Prostate gland (tissue), 2 donors: ENCODE measurements at regions not wholly inside any gene's neighbourhood (a gene's known extent, or its start where the extent isn't known, plus 50 kb on each side); places are given as distances from the start of the nearest gene placed in this dataset.

ENCODE experiments used
- DNase-seq: peaks from one replicate; pipeline ENCODE4 v3.0.0-alpha.2; 2019; ENCODE audit warnings: low spot score
- H3K27ac ChIP-seq, 2 donors: fragments of 200-600 bp; sonication (generic); 2 replicates each; pipeline ENCODE4 v1.5.1; 2017 to 2019
- H3K27me3 ChIP-seq: fragments of 200-600 bp; sonication (generic); replicated peaks from 2 replicates; pipeline ENCODE4 v1.5.1; 2019; ENCODE audit not compliant: insufficient read depth
- H3K36me3 ChIP-seq, 2 donors: fragments of 200-600 bp; sonication (generic); 1 replicate in 1 of 2; 2 replicates in 1 of 2; pipeline versions ENCODE4 v1.5.1 to v1.8.1; 2017 to 2019
- H3K4me1 ChIP-seq: fragments of 200-600 bp; sonication (generic); replicated peaks from 2 replicates; pipeline ENCODE4 v1.5.1; 2019
- H3K4me3 ChIP-seq, 2 donors: fragments of 200-600 bp; sonication (generic); 2 replicates each; pipeline ENCODE4 v1.5.1; 2017 to 2019
- H3K9me3 ChIP-seq: fragments of 200-600 bp; sonication (generic); 2 replicates; pipeline ENCODE4 v1.5.1; 2017
- POLR2A ChIP-seq: fragments of 450-650 bp; IDR thresholded peaks from one replicate; pipeline ENCODE4 v1.6.1; 2016; ENCODE audit warnings: antibody characterized with exemption, mild to moderate bottlenecking
- POLR2AphosphoS5 ChIP-seq: sonication (generic); formaldehyde crosslinking; IDR thresholded peaks from one replicate; pipeline ENCODE4 v1.6.1; 2017; ENCODE audit warnings: antibody characterized with exemption
- WGBS: methylation state at CpG from one replicate; pipeline ENCODE4 v1.1.5; 2018; 5-methylcytosine and 5-hydroxymethylcytosine counted together
- intact Hi-C: fragments of 100-400 bp; cut with DNase I; formaldehyde crosslinking; loops from one replicate; pipeline ENCODE4 v1.14.2; 2022
- TF ChIP-seq, protein P1 (sequence below), 4 experiments: fragments of 200-600 bp in 2 of 4; fragments of 450-650 bp in 2 of 4; sonication (generic) in 2 of 4; IDR thresholded peaks; 1 replicate in 3 of 4; 2 replicates in 1 of 4; pipeline ENCODE4 v1.5.1; 2016 to 2019; ENCODE audit warnings: antibody characterized with exemption in 4 of 4, mild to moderate bottlenecking in 2 of 4, moderate library complexity in 2 of 4

DNA sequence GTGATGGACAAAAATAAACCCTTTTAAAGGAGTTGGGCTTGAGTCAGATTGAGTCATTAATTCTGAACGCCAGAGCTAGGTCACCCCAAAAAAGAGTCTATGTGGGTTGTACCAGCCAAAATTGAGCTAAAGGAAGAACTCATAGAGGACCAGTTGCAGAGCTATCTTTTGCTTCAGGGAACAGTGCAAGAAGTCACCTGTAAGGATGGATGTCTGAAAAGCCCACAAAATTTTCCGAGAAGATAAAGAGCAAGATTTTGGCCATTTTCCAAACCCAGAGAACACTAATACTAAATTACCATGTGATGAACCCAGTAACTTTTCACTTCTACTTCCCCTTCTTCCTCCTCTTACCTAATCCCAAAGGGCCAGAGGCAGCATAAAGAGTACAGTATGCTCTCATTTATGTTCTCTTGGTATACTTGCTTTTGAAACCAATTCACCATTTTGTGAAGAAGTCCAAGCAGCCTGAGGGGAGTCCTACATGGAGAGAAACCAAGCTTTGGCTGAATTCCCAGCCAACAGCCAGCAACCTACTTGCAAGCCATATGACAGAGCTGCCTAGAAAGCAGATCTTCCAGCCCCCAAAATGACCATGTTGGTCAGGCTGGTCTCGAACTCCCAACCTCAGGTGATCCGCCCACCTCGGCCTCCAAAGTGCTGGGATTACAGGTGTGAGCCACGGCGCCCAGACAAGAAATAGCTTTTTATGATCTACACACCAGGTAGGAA, 551.7 kb downstream of the SATB2 start:
- 74% methylated on average over 7 of the region's 7 CpGs for WGBS
- H3K27ac ChIP-seq: no peak overlapping the region
- H3K4me1 ChIP-seq: no peaks in the 10 kb centered on the region
- intact Hi-C loops: no loop called here
- no peaks in the 10 kb centered on the region for H3K27me3 ChIP-seq
- no peak overlapping the region for H3K4me3 ChIP-seq
- H3K36me3 ChIP-seq: no peaks in the 10 kb centered on the region
- DNase-seq: no peak
- no peaks in the 10 kb centered on the region for H3K9me3 ChIP-seq
- TF ChIP-seq POLR2A (no peak), POLR2AphosphoS5 (no peak)
- TF ChIP-seq, protein P1, sequence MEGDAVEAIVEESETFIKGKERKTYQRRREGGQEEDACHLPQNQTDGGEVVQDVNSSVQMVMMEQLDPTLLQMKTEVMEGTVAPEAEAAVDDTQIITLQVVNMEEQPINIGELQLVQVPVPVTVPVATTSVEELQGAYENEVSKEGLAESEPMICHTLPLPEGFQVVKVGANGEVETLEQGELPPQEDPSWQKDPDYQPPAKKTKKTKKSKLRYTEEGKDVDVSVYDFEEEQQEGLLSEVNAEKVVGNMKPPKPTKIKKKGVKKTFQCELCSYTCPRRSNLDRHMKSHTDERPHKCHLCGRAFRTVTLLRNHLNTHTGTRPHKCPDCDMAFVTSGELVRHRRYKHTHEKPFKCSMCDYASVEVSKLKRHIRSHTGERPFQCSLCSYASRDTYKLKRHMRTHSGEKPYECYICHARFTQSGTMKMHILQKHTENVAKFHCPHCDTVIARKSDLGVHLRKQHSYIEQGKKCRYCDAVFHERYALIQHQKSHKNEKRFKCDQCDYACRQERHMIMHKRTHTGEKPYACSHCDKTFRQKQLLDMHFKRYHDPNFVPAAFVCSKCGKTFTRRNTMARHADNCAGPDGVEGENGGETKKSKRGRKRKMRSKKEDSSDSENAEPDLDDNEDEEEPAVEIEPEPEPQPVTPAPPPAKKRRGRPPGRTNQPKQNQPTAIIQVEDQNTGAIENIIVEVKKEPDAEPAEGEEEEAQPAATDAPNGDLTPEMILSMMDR (IDR thresholded peaks at IDR 0.05): no peak

DNA sequence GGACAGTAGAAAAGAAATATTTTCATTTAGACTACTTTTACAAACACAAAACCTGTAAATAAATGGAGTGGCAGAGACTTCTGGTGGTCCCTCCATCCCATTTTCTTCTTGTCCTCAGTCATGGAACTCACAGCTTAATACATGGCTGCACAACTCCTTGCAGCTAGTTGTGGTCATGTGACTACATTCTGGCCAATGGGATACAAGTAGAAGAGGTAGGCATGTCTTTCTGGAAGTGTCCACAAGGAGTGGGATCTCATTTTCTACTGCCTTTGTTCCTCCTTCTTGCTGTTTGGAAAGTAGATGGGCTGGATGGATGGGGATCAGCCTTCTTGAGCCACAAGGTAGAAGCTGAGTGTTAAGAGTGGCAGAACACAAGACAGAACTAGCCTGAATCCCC, 555.8 kb downstream of the SATB2 start:
- no peaks in the 10 kb centered on the region for H3K36me3 ChIP-seq
- H3K9me3 ChIP-seq: no peaks in the 10 kb centered on the region
- DNase-seq: no peak
- H3K27ac ChIP-seq: no peak overlapping the region
- H3K4me3 ChIP-seq: no peak overlapping the region
- TF ChIP-seq, protein P1 (IDR thresholded peaks at IDR 0.05): no peak
- TF ChIP-seq POLR2A: no peak
- no peaks in the 10 kb centered on the region for H3K27me3 ChIP-seq
- H3K4me1 ChIP-seq: no peaks in the 10 kb centered on the region
- intact Hi-C loops: no loop called here

DNA sequence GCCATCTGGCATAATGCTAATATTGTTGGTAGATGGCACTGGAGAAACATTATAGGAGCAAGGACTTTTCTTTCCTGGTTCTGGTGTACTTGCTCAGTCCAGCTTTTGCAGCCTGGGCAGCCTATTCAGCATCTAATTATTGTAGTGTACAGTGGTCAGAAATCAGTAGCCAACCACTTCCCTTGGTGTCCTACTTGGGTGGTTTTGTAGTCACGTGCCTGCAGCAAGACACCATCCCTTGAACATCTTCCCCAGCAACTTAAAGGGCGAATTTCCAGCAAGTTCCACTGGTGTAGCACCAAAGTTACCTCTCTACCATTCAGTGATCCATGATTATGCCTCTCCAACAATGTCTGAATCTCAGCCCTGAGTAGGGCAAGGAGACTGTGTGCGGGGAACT, 557.6 kb downstream of the SATB2 start:
- Histone ChIP-seq H3K4me1 (no peaks in the 10 kb centered on the region), H3K9me3 (no peaks in the 10 kb centered on the region), H3K36me3 (no peaks in the 10 kb centered on the region), H3K27me3 (no peaks in the 10 kb centered on the region), H3K4me3 (no peak overlapping the region), H3K27ac (no peak overlapping the region)
- WGBS: 83% methylated on average over 3 of the region's 3 CpGs
- TF ChIP-seq POLR2A (no peak), POLR2AphosphoS5 (no peak)
- TF ChIP-seq, protein P1 (IDR thresholded peaks at IDR 0.05): no peak
- intact Hi-C loops: no loop called here
- no peak for DNase-seq

DNA sequence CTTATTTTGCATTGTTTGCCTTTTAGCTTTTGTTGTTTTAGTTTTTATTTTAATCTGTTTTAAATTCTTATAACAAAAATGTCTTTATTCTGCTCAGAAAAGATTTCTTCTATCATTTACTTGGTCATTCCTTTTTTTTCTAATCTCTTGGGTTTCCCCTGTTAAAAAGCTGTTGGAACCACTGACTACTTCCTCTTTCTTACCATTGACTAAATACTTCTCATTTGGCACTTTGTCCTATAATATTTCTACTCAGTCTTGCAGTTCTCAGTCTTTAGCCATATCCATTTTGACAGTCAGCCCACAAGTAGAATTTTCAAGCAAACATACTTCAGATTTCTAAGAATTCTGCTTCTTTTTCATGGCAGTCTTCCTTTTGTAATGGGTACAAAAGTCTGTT, 567.2 kb downstream of the SATB2 start:
- TF ChIP-seq POLR2AphosphoS5 (no peak), POLR2A (no peak)
- TF ChIP-seq, protein P1 (IDR thresholded peaks at IDR 0.05): no peak

DNA sequence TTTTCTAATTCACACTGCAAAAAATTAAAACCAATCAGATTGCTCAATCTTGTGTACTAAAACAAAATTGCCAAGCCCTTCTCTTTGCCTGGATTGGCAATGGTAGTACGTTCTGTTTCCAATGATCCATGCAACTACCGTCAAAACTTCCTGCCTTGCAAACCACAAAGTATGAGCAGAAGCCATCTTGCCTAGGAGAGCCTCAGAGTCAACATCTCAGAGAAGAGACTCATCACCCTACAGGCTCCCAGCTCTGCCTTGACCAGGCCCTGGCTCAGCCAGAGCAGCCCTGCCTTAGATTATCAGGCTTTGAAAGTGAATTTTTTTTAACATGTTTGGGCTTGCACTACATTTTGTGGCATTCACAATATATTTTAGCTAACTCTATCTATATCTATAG, 574.1 kb downstream of the SATB2 start:
- H3K4me3 ChIP-seq: no peak overlapping the region
- H3K4me1 ChIP-seq: no peaks in the 10 kb centered on the region
- H3K9me3 ChIP-seq: no peaks in the 10 kb centered on the region
- no peaks in the 10 kb centered on the region for H3K36me3 ChIP-seq
- H3K27ac ChIP-seq: no peak overlapping the region
- no peak for DNase-seq
- H3K27me3 ChIP-seq: no peaks in the 10 kb centered on the region
- TF ChIP-seq, protein P1 (IDR thresholded peaks at IDR 0.05): no peak
- TF ChIP-seq POLR2A (no peak), POLR2AphosphoS5 (no peak)
- 30% methylated on average over 2 of the region's 2 CpGs for WGBS
- intact Hi-C loops: no loop called here

More for the DNA sequence above, 567.2 kb downstream of the SATB2 start:
- H3K4me3 ChIP-seq: no peak overlapping the region
- no peaks in the 10 kb centered on the region for H3K4me1 ChIP-seq
- no peaks in the 10 kb centered on the region for H3K27me3 ChIP-seq
- H3K36me3 ChIP-seq: no peaks in the 10 kb centered on the region
- H3K27ac ChIP-seq: no peak overlapping the region
- intact Hi-C loops: no loop called here
- no peaks in the 10 kb centered on the region for H3K9me3 ChIP-seq
- DNase-seq: no peak
